GM23338 (cell line): ENCODE measurements at regions not wholly inside any gene's neighbourhood (a gene's known extent, or its start where the extent isn't known, plus 50 kb on each side); places are given as distances from the start of the nearest gene placed in this dataset.

Source experiments
- ATAC-seq: fragments of 200-7000 bp; cut with Tn5 transposase; 3 replicates; pipeline ENCODE4 v1.9.1; 2020
- DNase-seq: peaks from one replicate; pipeline ENCODE4 v3.0.0-alpha.2; 2015; ENCODE audit warnings: low spot score
- H2AFZ ChIP-seq: fragments of 200-600 bp; sonication (generic); 2 replicates; pipeline ENCODE4 v1.8.0; 2016; ENCODE audit warnings: antibody characterized with exemption, mild to moderate bottlenecking, moderate library complexity
- H3F3A ChIP-seq: fragments of 200-600 bp; sonication (generic); replicated peaks from 2 replicates; pipeline ENCODE4 v1.8.0; 2017; ENCODE audit warnings: antibody characterized with exemption, mixed run types, low read depth
- H3K27ac ChIP-seq: fragments of 200-600 bp; sonication (generic); 2 replicates; pipeline ENCODE4 v1.6.1; 2016; ENCODE audit warnings: low read depth
- H3K27me3 ChIP-seq: fragments of 200-600 bp; sonication (generic); 2 replicates; pipeline ENCODE4 v1.8.0; 2016; ENCODE audit warnings: mild to moderate bottlenecking, mixed run types, moderate library complexity; ENCODE audit not compliant: insufficient read depth
- H3K36me3 ChIP-seq: fragments of 200-600 bp; sonication (generic); 2 replicates; pipeline ENCODE4 v1.8.0; 2016; ENCODE audit warnings: mild to moderate bottlenecking; ENCODE audit not compliant: insufficient read depth
- H3K4me1 ChIP-seq: fragments of 200-600 bp; sonication (generic); 2 replicates; pipeline ENCODE4 v1.8.0; 2016; ENCODE audit warnings: mild to moderate bottlenecking, moderate library complexity; ENCODE audit not compliant: insufficient read depth
- H3K4me2 ChIP-seq: fragments of 200-600 bp; sonication (generic); 2 replicates; pipeline ENCODE4 v1.7.1; 2017; ENCODE audit warnings: mixed run types
- H3K4me3 ChIP-seq: fragments of 200-600 bp; sonication (generic); 2 replicates; pipeline ENCODE4 v1.6.1; 2016; ENCODE audit warnings: mixed run types
- H3K79me2 ChIP-seq: fragments of 200-600 bp; sonication (generic); replicated peaks from 2 replicates; pipeline ENCODE4 v1.8.0; 2017; ENCODE audit warnings: mild to moderate bottlenecking; ENCODE audit not compliant: insufficient read depth
- H3K9me2 ChIP-seq: fragments of 200-600 bp; sonication (generic); 2 replicates; pipeline ENCODE4 v1.8.0; 2017; ENCODE audit not compliant: insufficient read depth
- H4K20me1 ChIP-seq: fragments of 200-600 bp; sonication (generic); replicated peaks from 2 replicates; pipeline ENCODE4 v1.8.0; 2017; ENCODE audit warnings: mild to moderate bottlenecking; ENCODE audit not compliant: insufficient read depth
- H3K27ac Mint-ChIP-seq: 2 replicates; pipeline ENCODE4 v1.8.0; 2020; ENCODE audit warnings: inconsistent platforms, mild to moderate bottlenecking, moderate library complexity, mixed read lengths
- H3K27me3 Mint-ChIP-seq: 3 replicates; pipeline ENCODE4 v1.8.0; 2022; ENCODE audit warnings: low read depth, mild to moderate bottlenecking, moderate library complexity, mixed read lengths, inconsistent platforms; ENCODE audit not compliant: insufficient read depth, poor library complexity
- H3K36me3 Mint-ChIP-seq: 3 replicates; pipeline ENCODE4 v1.8.0; 2021; ENCODE audit warnings: low read depth, mild to moderate bottlenecking, inconsistent platforms, moderate library complexity, mixed read lengths
- H3K4me1 Mint-ChIP-seq: 3 replicates; pipeline ENCODE4 v1.8.0; 2020; ENCODE audit warnings: mild to moderate bottlenecking, inconsistent platforms, mixed read lengths
- H3K4me3 Mint-ChIP-seq: 3 replicates; pipeline ENCODE4 v1.8.0; 2021; ENCODE audit warnings: moderate library complexity, mild to moderate bottlenecking, inconsistent platforms, mixed read lengths
- H3K9me3 Mint-ChIP-seq: 3 replicates; pipeline ENCODE4 v1.8.0; 2020; ENCODE audit warnings: moderate library complexity, mild to moderate bottlenecking, inconsistent platforms, mixed read lengths
- CREB1 ChIP-seq: fragments of 250-450 bp; sonication (Bioruptor Pico); IDR thresholded peaks from 2 replicates; pipeline ENCODE4 v1.5.0; 2020; ENCODE audit warnings: low read depth, mild to moderate bottlenecking, moderate library complexity
- CTCF ChIP-seq, 2 experiments: fragments of 200-600 bp in 1 of 2; sonication (generic) in 1 of 2; conservative IDR thresholded peaks; 2 replicates each; pipeline versions ENCODE4 v1.5.1 to v1.6.1; 2016 to 2017; ENCODE audit warnings: antibody characterized with exemption in 2 of 2, low read depth in 2 of 2, mild to moderate bottlenecking in 2 of 2, moderate library complexity in 1 of 2
- EZH2 ChIP-seq: fragments of 200-600 bp; sonication (generic); IDR thresholded peaks from one replicate; pipeline ENCODE4 v1.8.0; 2017; ENCODE audit warnings: antibody characterized with exemption, mild to moderate bottlenecking, low read depth; ENCODE audit not compliant: unreplicated experiment
- JUNB ChIP-seq: IDR thresholded peaks from one replicate; pipeline ENCODE4 v1.6.1; 2016; ENCODE audit warnings: antibody characterized with exemption; ENCODE audit not compliant: unreplicated experiment
- NANOG ChIP-seq: IDR thresholded peaks from 2 replicates; pipeline ENCODE4 v1.6.1; 2016; ENCODE audit warnings: antibody characterized with exemption, borderline replicate concordance
- POLR2AphosphoS5 ChIP-seq: IDR thresholded peaks from 2 replicates; pipeline ENCODE4 v1.6.1; 2016; ENCODE audit warnings: antibody characterized with exemption, low read depth
- ZNF114 ChIP-seq: fragments of 250-450 bp; sonication (Bioruptor Pico); IDR thresholded peaks from 2 replicates; pipeline ENCODE4 v1.5.0; 2020; ENCODE audit warnings: mild to moderate bottlenecking, moderate library complexity
- ZNF462 ChIP-seq: fragments of 250-450 bp; sonication (Bioruptor Pico); IDR thresholded peaks from 2 replicates; pipeline ENCODE4 v1.5.0; 2020; ENCODE audit warnings: mild to moderate bottlenecking, moderate library complexity
- TF ChIP-seq, protein P1 (sequence below): IDR thresholded peaks from 2 replicates; pipeline ENCODE4 v1.6.1; 2016; ENCODE audit warnings: antibody characterized with exemption
- TF ChIP-seq, protein P2 (sequence below): IDR thresholded peaks from one replicate; pipeline ENCODE4 v1.6.1; 2018; ENCODE audit warnings: antibody characterized with exemption; ENCODE audit not compliant: unreplicated experiment

- no peak for TF ChIP-seq ZNF462 (CRISPR knock-in tag)
- TF ChIP-seq, protein P1, sequence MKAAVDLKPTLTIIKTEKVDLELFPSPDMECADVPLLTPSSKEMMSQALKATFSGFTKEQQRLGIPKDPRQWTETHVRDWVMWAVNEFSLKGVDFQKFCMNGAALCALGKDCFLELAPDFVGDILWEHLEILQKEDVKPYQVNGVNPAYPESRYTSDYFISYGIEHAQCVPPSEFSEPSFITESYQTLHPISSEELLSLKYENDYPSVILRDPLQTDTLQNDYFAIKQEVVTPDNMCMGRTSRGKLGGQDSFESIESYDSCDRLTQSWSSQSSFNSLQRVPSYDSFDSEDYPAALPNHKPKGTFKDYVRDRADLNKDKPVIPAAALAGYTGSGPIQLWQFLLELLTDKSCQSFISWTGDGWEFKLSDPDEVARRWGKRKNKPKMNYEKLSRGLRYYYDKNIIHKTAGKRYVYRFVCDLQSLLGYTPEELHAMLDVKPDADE, result no peak
Measured at GRCh38 chr6:98020222-98020621, 737.2 kb upstream of the MMS22L start (continued).

DNA sequence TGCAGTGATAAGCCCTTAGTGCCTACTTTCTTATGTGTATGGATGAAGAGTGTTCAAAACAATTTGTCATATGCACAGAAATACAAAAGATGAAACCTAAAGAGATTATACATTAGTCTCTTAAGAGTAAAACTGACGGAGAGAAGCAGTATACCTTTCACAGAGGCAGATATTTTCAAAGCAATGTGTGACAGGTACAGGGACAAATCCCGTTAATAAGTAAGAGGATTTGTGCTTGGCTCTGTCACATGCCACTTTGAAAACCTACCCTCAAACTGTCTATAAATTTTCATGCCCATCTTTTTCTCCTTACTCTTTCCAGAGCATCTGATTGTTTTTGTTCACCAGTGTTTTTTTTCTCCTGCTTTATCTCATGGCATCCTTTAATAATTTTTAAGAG lies 741.3 kb upstream of the MMS22L start:
- Histone ChIP-seq H3K9me2 (no peaks in the 10 kb centered on the region), H3K36me3 (no peaks in the 10 kb centered on the region), H2AFZ (no peak overlapping the region), H3K27ac (no peak overlapping the region; the same call in 1 of the 2 replicates), H3K4me2 (no peak overlapping the region), H3K79me2 (no peaks in the 10 kb centered on the region), H4K20me1 (no peaks in the 10 kb centered on the region), H3F3A (no peaks in the 10 kb centered on the region), H3K27me3 (no peaks in the 10 kb centered on the region), H3K4me1 (peaks cover 11% of the 10 kb centered on the region), H3K4me3 (no peak overlapping the region)
- peaks cover 9% of the 10 kb centered on the region; the same call in 2 of the 3 replicates for H3K4me1 Mint-ChIP-seq
- H3K4me3 Mint-ChIP-seq, result no peak overlapping the region
- ATAC-seq (no peak), DNase-seq (no peak)
- no peaks in the 10 kb centered on the region for H3K36me3 Mint-ChIP-seq
- H3K9me3 Mint-ChIP-seq, result no peaks in the 10 kb centered on the region
- peaks cover 2% of the 10 kb centered on the region for H3K27me3 Mint-ChIP-seq
- no peak overlapping the region; the same call in 1 of the 2 replicates for H3K27ac Mint-ChIP-seq
- TF ChIP-seq JUNB (no peak), CREB1 (CRISPR knock-in tag) (no peak), CTCF (conservative IDR thresholded peaks at IDR 0.05; ENCODE audit: low read depth in 2 of 2) (no peak), NANOG (no peak), ZNF114 (CRISPR knock-in tag) (no peak), POLR2AphosphoS5 (no peak), EZH2 (no peak)
- TF ChIP-seq, protein P2, sequence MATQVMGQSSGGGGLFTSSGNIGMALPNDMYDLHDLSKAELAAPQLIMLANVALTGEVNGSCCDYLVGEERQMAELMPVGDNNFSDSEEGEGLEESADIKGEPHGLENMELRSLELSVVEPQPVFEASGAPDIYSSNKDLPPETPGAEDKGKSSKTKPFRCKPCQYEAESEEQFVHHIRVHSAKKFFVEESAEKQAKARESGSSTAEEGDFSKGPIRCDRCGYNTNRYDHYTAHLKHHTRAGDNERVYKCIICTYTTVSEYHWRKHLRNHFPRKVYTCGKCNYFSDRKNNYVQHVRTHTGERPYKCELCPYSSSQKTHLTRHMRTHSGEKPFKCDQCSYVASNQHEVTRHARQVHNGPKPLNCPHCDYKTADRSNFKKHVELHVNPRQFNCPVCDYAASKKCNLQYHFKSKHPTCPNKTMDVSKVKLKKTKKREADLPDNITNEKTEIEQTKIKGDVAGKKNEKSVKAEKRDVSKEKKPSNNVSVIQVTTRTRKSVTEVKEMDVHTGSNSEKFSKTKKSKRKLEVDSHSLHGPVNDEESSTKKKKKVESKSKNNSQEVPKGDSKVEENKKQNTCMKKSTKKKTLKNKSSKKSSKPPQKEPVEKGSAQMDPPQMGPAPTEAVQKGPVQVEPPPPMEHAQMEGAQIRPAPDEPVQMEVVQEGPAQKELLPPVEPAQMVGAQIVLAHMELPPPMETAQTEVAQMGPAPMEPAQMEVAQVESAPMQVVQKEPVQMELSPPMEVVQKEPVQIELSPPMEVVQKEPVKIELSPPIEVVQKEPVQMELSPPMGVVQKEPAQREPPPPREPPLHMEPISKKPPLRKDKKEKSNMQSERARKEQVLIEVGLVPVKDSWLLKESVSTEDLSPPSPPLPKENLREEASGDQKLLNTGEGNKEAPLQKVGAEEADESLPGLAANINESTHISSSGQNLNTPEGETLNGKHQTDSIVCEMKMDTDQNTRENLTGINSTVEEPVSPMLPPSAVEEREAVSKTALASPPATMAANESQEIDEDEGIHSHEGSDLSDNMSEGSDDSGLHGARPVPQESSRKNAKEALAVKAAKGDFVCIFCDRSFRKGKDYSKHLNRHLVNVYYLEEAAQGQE, result no peak
